T-helper 17 cell (primary cell): ENCODE measurements at regions not wholly inside any gene's neighbourhood (a gene's known extent, or its start where the extent isn't known, plus 50 kb on each side); places are given as distances from the start of the nearest gene placed in this dataset.

Experiments
- ATAC-seq: fragments of 150-1000 bp; cut with Tn5 transposase; 2 replicates; pipeline ENCODE4 v1.10.0; 2021; ENCODE audit warnings: mild to moderate bottlenecking, moderate library complexity
- DNase-seq, 3 donors: peaks; one replicate each; pipeline versions ENCODE4 v3.0.0 to v3.0.0-alpha.2; 2020 to 2021
- H3K9me3 ChIP-seq: one replicate; pipeline ENCODE4 v1.7.0; 2013; ENCODE audit warnings: low read length, mild to moderate bottlenecking; ENCODE audit not compliant: control insufficient read depth, poor library complexity, severe bottlenecking
- H3K27ac Mint-ChIP-seq: one replicate; pipeline ENCODE4 v1.8.0; 2022; ENCODE audit warnings: mild to moderate bottlenecking, moderate library complexity, mixed read lengths
- H3K27me3 Mint-ChIP-seq: one replicate; pipeline ENCODE4 v1.8.0; 2022; ENCODE audit warnings: mixed read lengths
- H3K36me3 Mint-ChIP-seq: one replicate; pipeline ENCODE4 v1.8.0; 2022; ENCODE audit warnings: low read depth, mixed read lengths
- H3K4me1 Mint-ChIP-seq: one replicate; pipeline ENCODE4 v1.8.0; 2022; ENCODE audit warnings: mild to moderate bottlenecking, mixed read lengths
- H3K4me3 Mint-ChIP-seq: one replicate; pipeline ENCODE4 v1.8.0; 2022; ENCODE audit warnings: mild to moderate bottlenecking, moderate library complexity, mixed read lengths

DNA sequence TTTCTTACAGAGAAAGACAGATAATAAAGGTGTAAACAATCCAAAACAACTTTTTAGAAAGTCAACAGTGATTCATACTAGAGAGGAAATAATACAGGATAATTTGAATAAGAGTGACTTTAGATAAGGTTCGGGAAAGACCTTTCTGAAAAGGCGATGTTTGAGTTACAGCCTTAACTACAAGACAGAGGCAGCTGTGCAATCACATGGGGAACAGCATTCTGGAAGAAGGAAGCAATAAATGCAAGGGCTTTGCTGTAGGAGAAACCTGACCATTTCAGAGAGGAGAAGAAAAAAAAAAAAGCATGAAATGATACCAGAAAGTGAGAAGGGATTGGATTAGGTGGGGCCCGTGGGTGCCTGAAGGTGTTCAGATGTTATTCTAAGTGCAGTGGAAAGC, 200.6 kb upstream of the ATP11B start:
- H3K27ac Mint-ChIP-seq: no peak overlapping the region
- H3K4me3 Mint-ChIP-seq: no peak overlapping the region
- no peaks in the 10 kb centered on the region for H3K36me3 Mint-ChIP-seq
- no peaks in the 10 kb centered on the region for H3K4me1 Mint-ChIP-seq
- H3K27me3 Mint-ChIP-seq: peaks cover 17% of the 10 kb centered on the region
- no peak for ATAC-seq
- no peak for DNase-seq
- H3K9me3 ChIP-seq: no peaks in the 10 kb centered on the region

DNA sequence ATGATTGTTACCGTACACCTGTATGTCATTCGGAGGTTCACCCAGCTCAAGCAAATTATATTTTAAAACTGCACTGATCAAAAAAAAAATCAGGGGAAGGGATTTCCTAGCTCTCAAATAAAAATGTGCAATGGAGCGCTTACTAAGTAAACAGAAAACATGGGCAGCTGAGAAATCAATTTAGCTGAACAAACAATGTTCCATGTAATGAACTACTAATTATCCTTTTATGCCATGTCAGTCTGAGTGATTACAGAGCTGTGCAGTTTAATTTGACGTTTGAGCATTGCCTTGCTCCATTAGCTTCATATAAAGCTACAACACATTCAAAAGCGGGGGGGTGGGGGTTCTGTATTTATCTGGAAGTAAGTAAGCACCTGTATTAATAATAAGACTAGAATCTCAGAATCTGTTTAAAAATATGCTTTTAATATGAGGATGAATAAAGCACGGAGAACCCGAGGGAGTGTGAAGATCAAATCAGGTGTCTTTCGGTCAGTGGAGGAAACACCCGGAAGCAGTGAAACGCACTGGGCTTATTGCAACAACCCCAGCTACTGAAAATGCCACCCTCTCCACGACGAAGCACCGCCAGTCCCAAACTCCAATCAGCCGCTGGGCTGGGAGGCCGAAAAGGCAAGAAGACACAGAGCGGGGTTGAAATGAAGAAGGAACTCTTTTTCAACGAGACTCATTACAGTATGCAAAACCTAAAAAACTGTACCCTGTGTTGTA, 196.5 kb upstream of the ATP11B start:
- Mint-ChIP-seq H3K27ac (no peak overlapping the region), H3K4me1 (no peaks in the 10 kb centered on the region), H3K27me3 (peaks cover 17% of the 10 kb centered on the region), H3K36me3 (no peaks in the 10 kb centered on the region), H3K4me3 (no peak overlapping the region)
- ATAC-seq (no peak), DNase-seq (no peak)
- H3K9me3 ChIP-seq: no peaks in the 10 kb centered on the region

- peaks cover 15% of the 10 kb centered on the region for H3K27me3 Mint-ChIP-seq
- no peaks in the 10 kb centered on the region for H3K4me1 Mint-ChIP-seq
- ATAC-seq: no peak
Observed at GRCh38 chr3:182597621-182598041, 195.7 kb upstream of the ATP11B start.

DNA sequence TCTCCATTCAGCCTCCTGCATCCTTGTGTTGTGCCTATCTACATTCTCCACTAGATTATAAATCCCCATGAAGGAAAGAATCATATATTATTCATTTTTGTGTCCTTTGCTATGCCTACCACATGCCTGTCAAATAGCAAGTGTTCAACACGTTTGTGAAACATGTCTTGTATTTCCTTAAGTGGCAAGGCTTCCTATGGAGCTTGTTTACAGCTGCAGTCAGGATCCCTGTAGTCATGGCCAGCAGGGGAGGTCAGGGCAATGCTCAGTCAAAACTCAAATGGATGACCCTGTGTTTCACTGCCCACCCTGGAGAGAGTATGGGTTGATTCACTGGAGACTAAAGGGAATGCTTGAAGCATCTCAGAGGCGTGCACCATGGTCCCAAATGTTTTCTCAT, 191.7 kb upstream of the ATP11B start:
- no peaks in the 10 kb centered on the region for H3K4me1 Mint-ChIP-seq
- ATAC-seq: no peak
- H3K27me3 Mint-ChIP-seq: peaks cover 19% of the 10 kb centered on the region
- H3K36me3 Mint-ChIP-seq: no peaks in the 10 kb centered on the region
- no peaks in the 10 kb centered on the region for H3K9me3 ChIP-seq
- no peak overlapping the region for H3K27ac Mint-ChIP-seq
- H3K4me3 Mint-ChIP-seq: no peak overlapping the region
- no peak for DNase-seq

More at GRCh38 chr3:182597621-182598041, 195.7 kb upstream of the ATP11B start:
- H3K9me3 ChIP-seq: no peaks in the 10 kb centered on the region
- no peaks in the 10 kb centered on the region for H3K36me3 Mint-ChIP-seq
- no peak overlapping the region for H3K4me3 Mint-ChIP-seq
- DNase-seq: no peak
- H3K27ac Mint-ChIP-seq: no peak overlapping the region

- H3K36me3 Mint-ChIP-seq: no peaks in the 10 kb centered on the region
- H3K4me3 Mint-ChIP-seq: no peak overlapping the region
- no peak overlapping the region for H3K27ac Mint-ChIP-seq
- H3K27me3 Mint-ChIP-seq: peaks cover 22% of the 10 kb centered on the region
- ATAC-seq (no peak), DNase-seq (no peak)
- H3K4me1 Mint-ChIP-seq: no peaks in the 10 kb centered on the region
- no peaks in the 10 kb centered on the region for H3K9me3 ChIP-seq
Observed at GRCh38 chr3:182603501-182603900, 189.8 kb upstream of the ATP11B start.

DNA sequence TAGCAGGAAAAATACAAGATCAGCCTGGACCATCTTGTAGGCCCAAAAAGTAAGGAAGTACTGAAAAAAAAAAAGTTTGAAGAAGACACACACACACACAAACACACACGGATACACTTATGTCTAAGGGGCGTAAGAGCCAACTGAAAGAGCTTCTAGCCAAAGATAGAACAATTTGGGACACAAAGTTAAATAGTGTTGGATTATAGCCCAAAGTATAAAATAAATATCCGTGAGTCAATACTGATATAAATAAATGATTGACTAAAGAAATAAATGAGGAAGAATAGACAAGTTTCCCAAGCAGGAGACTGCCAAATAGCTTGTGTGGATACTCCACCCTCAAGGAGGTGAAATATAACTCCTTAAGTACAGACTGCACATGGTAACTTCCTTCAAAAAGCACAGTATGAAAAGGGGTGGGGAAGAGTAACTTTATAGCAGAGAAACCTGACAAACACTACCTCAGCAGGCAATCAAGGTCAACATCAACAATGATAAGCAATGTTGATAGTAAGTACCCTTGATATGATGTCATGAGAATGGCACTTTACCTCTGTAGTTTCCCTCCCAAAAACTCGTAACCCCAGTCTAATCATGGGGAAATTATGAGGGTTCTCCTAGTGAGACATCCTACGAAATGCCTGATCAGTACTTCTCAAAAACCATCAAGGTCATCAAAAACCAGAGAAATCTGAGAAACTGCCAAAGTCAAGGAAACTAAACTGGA, 187.3 kb upstream of the ATP11B start:
- DNase-seq: no peak
- no peaks in the 10 kb centered on the region for H3K9me3 ChIP-seq
- Mint-ChIP-seq H3K27me3 (peaks cover 33% of the 10 kb centered on the region), H3K27ac (no peak overlapping the region), H3K36me3 (no peaks in the 10 kb centered on the region), H3K4me1 (no peaks in the 10 kb centered on the region), H3K4me3 (no peak overlapping the region)
- no peak for ATAC-seq

GRCh38 chr3:182606905-182607504, 186.3 kb upstream of the ATP11B start:
- Mint-ChIP-seq H3K27ac (no peak overlapping the region), H3K4me1 (no peaks in the 10 kb centered on the region), H3K36me3 (no peaks in the 10 kb centered on the region), H3K27me3 (peaks cover 39% of the 10 kb centered on the region), H3K4me3 (no peak overlapping the region)
- H3K9me3 ChIP-seq: no peaks in the 10 kb centered on the region
- no peak for ATAC-seq
- DNase-seq: no peak

GRCh38 chr3:182608832-182609231, 184.5 kb upstream of the ATP11B start:
- Mint-ChIP-seq H3K36me3 (no peaks in the 10 kb centered on the region), H3K4me3 (no peak overlapping the region), H3K4me1 (no peaks in the 10 kb centered on the region), H3K27ac (no peak overlapping the region), H3K27me3 (peaks cover 30% of the 10 kb centered on the region)
- ATAC-seq (no peak), DNase-seq (no peak)
- no peaks in the 10 kb centered on the region for H3K9me3 ChIP-seq

DNA sequence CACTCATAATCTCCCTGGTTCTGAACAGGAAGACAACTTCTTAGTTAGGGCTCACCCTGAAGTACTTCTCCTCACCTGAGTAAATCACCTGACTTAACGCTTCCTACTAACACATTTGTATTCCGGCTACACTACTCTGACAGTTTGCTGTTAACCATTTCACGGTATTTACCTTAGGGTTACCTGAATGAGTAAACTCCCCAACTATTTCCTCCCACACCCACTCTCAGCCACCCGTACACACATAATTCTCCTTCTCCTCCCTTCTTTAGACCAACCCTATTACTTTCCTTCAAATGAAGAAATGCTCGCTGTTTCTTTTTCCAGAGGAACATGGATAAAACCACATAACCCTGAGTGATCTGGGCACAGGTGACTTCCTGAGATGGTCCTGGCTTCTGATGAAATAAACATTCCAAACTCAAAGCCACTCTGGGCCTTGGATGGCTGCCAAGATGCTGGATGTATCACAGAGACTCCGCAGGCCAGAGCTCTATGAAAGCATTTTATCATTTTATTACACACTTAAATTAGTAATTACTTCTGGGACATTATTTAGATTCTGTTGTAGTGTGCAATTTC, 183.6 kb upstream of the ATP11B start:
- no peak for ATAC-seq
- no peaks in the 10 kb centered on the region for H3K36me3 Mint-ChIP-seq
- H3K27ac Mint-ChIP-seq: no peak overlapping the region
- no peaks in the 10 kb centered on the region for H3K4me1 Mint-ChIP-seq
- no peak overlapping the region for H3K4me3 Mint-ChIP-seq
- no peaks in the 10 kb centered on the region for H3K9me3 ChIP-seq
- H3K27me3 Mint-ChIP-seq: peaks cover 29% of the 10 kb centered on the region
- no peak for DNase-seq

DNA sequence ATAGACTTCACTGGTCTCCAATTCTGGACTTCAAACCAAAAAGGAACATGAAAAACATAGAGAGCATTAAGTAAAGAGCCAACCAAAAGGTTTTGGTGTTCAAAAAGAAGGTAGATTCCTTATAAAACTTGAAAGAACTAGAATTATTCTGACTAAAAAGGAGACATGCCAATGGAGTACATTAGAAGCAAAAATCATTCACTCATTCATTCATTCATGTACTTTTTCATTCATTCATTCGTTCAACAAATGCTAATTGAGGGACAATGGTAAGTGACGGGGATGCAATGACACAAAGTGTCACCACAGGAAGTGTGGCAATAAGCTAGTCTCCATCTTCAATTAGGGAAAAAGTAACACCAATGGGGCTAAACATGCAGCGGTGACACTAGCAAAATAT, 181.0 kb upstream of the ATP11B start:
- Mint-ChIP-seq H3K4me1 (no peaks in the 10 kb centered on the region), H3K4me3 (no peak overlapping the region), H3K27ac (no peak overlapping the region), H3K36me3 (no peaks in the 10 kb centered on the region), H3K27me3 (peaks cover 41% of the 10 kb centered on the region)
- no peaks in the 10 kb centered on the region for H3K9me3 ChIP-seq
- no peak for DNase-seq
- no peak for ATAC-seq

DNA sequence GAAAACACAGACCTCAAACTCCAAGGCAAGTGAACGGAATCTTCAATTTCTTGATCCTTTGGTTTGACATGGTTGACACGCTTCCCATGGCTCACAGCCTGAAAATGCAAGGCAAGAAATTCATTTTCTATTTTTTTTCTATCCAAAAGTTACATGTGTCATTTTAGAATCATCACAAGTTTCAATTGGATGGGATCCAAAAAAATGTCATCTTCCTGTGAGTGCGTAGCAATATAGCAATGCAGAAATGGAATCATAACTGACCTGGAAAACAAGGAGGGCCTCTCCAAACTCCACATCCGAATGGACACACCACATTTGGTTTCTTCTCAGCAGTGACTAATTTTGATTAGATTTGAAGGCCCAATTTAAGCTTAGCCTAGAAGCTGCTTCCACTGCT, 175.8 kb upstream of the ATP11B start:
- H3K27ac Mint-ChIP-seq: no peak overlapping the region
- H3K9me3 ChIP-seq: no peaks in the 10 kb centered on the region
- peaks cover 3% of the 10 kb centered on the region for H3K4me1 Mint-ChIP-seq
- H3K4me3 Mint-ChIP-seq: no peak overlapping the region
- no peak for DNase-seq
- ATAC-seq: no peak
- no peaks in the 10 kb centered on the region for H3K36me3 Mint-ChIP-seq
- peaks cover 35% of the 10 kb centered on the region for H3K27me3 Mint-ChIP-seq

DNA sequence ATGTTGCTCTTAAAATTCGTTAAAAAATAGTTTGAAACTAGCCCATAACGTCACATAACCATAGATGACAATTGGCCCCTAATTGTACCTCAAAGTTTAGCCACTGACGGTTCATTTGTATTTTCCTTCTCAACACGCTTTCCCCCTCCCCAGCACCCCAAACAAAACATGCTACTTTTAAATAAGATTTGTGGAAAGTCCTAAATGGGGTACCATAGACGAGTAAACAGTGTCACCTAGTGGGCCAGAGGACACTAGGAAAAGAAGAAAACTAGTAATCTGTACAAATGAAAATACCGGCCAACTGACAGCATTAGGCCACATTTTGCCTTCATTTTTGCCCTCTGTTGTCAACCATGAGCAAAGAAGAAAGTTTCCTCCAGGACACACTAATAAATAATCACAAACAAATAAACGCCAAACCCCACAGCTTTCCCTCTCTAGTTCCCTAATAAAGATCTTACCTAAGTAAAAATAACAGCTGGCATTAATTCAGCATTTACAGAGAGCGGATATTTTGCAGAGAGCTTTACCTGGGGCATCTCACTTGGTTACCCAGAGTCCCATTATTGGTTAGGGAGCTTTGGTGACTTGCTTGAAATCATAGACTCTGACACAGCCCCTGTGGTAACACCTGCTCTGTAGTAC, 175.1 kb upstream of the ATP11B start:
- H3K4me1 Mint-ChIP-seq: peaks cover 3% of the 10 kb centered on the region
- no peaks in the 10 kb centered on the region for H3K9me3 ChIP-seq
- no peak overlapping the region for H3K4me3 Mint-ChIP-seq
- ATAC-seq (no peak), DNase-seq (no peak)
- H3K27me3 Mint-ChIP-seq: peaks cover 35% of the 10 kb centered on the region
- H3K27ac Mint-ChIP-seq: no peak overlapping the region
- H3K36me3 Mint-ChIP-seq: no peaks in the 10 kb centered on the region

DNA sequence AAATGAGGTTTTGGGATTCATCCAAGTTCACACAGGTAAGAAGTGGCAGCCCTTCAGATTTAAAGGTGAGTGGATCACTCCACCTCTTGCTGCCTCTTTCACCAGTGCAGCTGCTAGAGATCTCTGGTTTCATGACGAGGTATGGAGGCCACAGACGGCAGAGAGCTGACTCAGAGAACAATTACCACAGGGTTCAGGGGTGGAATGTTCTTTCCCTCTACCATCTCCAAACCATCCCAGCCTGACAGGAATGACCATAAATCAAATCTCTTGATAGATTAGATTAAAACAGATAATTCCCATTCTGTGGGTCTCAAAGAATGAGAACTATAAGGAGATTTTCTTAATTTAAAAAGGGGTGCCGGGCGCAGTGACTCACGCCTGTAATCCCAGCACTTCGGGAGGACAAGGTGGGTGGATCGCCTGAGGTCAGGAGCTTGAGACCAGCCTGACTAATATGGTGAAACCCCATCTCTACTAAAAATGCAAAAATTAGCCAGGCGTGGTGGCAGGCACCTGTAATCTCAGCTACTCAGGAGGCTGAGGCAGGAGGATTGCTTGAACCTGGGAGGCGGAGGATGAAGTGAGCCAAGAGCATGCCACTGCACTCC, 174.2 kb upstream of the ATP11B start:
- Mint-ChIP-seq H3K4me1 (peaks cover 3% of the 10 kb centered on the region), H3K27me3 (peaks cover 33% of the 10 kb centered on the region), H3K4me3 (no peak overlapping the region), H3K36me3 (no peaks in the 10 kb centered on the region), H3K27ac (no peak overlapping the region)
- no peaks in the 10 kb centered on the region for H3K9me3 ChIP-seq
- ATAC-seq (no peak), DNase-seq (no peak)
